ENCODE measurements at regions not wholly inside any gene's neighbourhood (a gene's known extent, or its start where the extent isn't known, plus 50 kb on each side); places are given as distances from the start of the nearest gene placed in this dataset.

DNA sequence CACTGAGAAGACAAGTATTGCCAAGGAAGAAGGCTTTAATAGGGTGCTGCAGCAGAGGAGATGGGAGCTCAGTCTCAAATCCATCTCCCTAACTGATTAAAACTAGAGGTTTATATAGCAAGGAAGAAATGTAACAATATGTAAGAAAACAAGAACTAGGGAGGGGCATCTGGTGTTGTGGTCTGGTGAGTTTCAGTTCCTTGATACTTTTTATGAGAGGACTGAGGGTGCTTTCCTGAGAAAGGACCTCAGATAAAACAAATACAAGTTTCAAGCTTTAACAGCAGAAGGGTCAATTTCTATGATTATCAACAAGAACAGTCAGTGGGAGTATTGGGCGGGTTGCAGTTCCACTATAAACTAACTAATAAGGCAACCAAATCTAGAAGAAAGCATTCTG, 1967.5 kb downstream of the SUCLG1 start:
- Histone ChIP-seq H3K27ac (ENCODE audit: low read depth, low read length, poor library complexity, severe bottlenecking) (no peak overlapping the region), H3K27me3 (replicated peaks; ENCODE audit: insufficient read depth, low read depth, low read length, poor library complexity) (no peaks in the 10 kb centered on the region), H3K9me3 (ENCODE audit: low read depth, low read length, poor library complexity, severe bottlenecking) (peaks cover 23% of the 10 kb centered on the region), H3K36me3 (ENCODE audit: insufficient read depth, low read length, poor library complexity, severe bottlenecking) (no peaks in the 10 kb centered on the region), H3K4me1 (ENCODE audit: insufficient read depth, low read length, poor library complexity, severe bottlenecking) (no peaks in the 10 kb centered on the region), H3K4me3 (ENCODE audit: low read depth, low read length, poor library complexity, severe bottlenecking) (no peak overlapping the region)
- CTCF ChIA-PET, result no interaction called here
- POLR2A ChIA-PET (ENCODE audit: low non-redundant PET), result no interaction called here
- no peak for TF ChIP-seq CTCF (conservative IDR thresholded peaks at IDR 0.05; ENCODE audit: low read depth, low read length)
- no peak for TF ChIP-seq EZH2 (IDR thresholded peaks at IDR 0.05; ENCODE audit: borderline replicate concordance, low read depth, low read length, poor library complexity, severe bottlenecking)
- intact Hi-C loops (cut with micrococcal nuclease; ENCODE audit: unreplicated experiment), result no loop called here
- DNase-seq (ENCODE audit: low spot score), result no peak
- BruUV-seq (replicated peaks), result no TSS peak

GRCh38 chr2:82487354-82487753, 1971.7 kb downstream of the SUCLG1 start:
- Histone ChIP-seq H3K27me3 (replicated peaks; ENCODE audit: insufficient read depth, low read depth, low read length, poor library complexity) (no peaks in the 10 kb centered on the region), H3K4me3 (ENCODE audit: low read depth, low read length, poor library complexity, severe bottlenecking) (no peak overlapping the region), H3K27ac (ENCODE audit: low read depth, low read length, poor library complexity, severe bottlenecking) (no peak overlapping the region), H3K4me1 (ENCODE audit: insufficient read depth, low read length, poor library complexity, severe bottlenecking) (no peaks in the 10 kb centered on the region), H3K36me3 (ENCODE audit: insufficient read depth, low read length, poor library complexity, severe bottlenecking) (no peaks in the 10 kb centered on the region), H3K9me3 (ENCODE audit: low read depth, low read length, poor library complexity, severe bottlenecking) (peaks cover 21% of the 10 kb centered on the region)
- DNase-seq (ENCODE audit: low spot score), result no peak
- no peak for TF ChIP-seq CTCF (conservative IDR thresholded peaks at IDR 0.05; ENCODE audit: low read depth, low read length)
- no peak for TF ChIP-seq EZH2 (IDR thresholded peaks at IDR 0.05; ENCODE audit: borderline replicate concordance, low read depth, low read length, poor library complexity, severe bottlenecking)
- ChIA-PET CTCF (no interaction called here), POLR2A (ENCODE audit: low non-redundant PET) (no interaction called here)
- no TSS peak for BruUV-seq (replicated peaks)
- intact Hi-C loops (cut with micrococcal nuclease; ENCODE audit: unreplicated experiment), result no loop called here

DNA sequence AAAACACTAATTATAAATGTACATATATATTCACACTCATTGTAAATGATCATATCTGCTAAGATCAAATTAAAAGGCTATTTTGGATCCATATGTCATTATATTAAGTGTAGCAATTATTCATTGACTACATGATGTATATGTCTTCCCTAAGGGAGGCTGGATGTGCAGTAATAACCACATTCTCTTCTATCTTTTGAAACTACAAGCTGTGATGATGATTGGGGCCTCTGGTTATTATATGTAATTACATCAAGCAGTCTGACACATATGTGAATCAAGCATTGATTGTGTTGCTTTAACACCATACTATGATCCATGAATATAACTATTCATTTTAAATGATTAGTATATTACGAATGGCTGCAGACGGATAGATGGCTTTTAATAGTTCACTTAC, 1973.4 kb downstream of the SUCLG1 start:
- H3K4me3 ChIP-seq (ENCODE audit: low read depth, low read length, poor library complexity, severe bottlenecking), result no peak overlapping the region
- peaks cover 23% of the 10 kb centered on the region for H3K9me3 ChIP-seq (ENCODE audit: low read depth, low read length, poor library complexity, severe bottlenecking)
- H3K4me1 ChIP-seq (ENCODE audit: insufficient read depth, low read length, poor library complexity, severe bottlenecking), result no peaks in the 10 kb centered on the region
- ChIA-PET POLR2A (ENCODE audit: low non-redundant PET) (no interaction called here), CTCF (no interaction called here)
- no peaks in the 10 kb centered on the region for H3K27me3 ChIP-seq (replicated peaks; ENCODE audit: insufficient read depth, low read depth, low read length, poor library complexity)
- intact Hi-C loops (cut with micrococcal nuclease; ENCODE audit: unreplicated experiment), result no loop called here
- TF ChIP-seq EZH2 (IDR thresholded peaks at IDR 0.05; ENCODE audit: borderline replicate concordance, low read depth, low read length, poor library complexity, severe bottlenecking), result no peak
- TF ChIP-seq CTCF (conservative IDR thresholded peaks at IDR 0.05; ENCODE audit: low read depth, low read length), result no peak
- no peaks in the 10 kb centered on the region for H3K36me3 ChIP-seq (ENCODE audit: insufficient read depth, low read length, poor library complexity, severe bottlenecking)
- no peak for DNase-seq (ENCODE audit: low spot score)
- no peak overlapping the region for H3K27ac ChIP-seq (ENCODE audit: low read depth, low read length, poor library complexity, severe bottlenecking)
- BruUV-seq (replicated peaks), result no TSS peak

All from A673 (cell line).